Mucosa of descending colon (tissue), 3 donors: ENCODE measurements at regions not wholly inside any gene's neighbourhood (a gene's known extent, or its start where the extent isn't known, plus 50 kb on each side); places are given as distances from the start of the nearest gene placed in this dataset.

Experiments used
- ATAC-seq: fragments of 200-7000 bp; cut with Tn5 transposase; one replicate; pipeline ENCODE4 v1.9.1; 2020; ENCODE audit warnings: mild to moderate bottlenecking, moderate library complexity
- DNase-seq, 3 donors: peaks; one replicate each; pipeline ENCODE4 v3.0.0-alpha.2; 2020
- H3K36me3 ChIP-seq: fragments of 200-600 bp; one replicate; pipeline ENCODE4 v1.8.0; 2021; ENCODE audit warnings: low read depth, mild to moderate bottlenecking
- H3K4me1 ChIP-seq: fragments of 200-600 bp; one replicate; pipeline ENCODE4 v1.8.0; 2021; ENCODE audit warnings: low read depth, mild to moderate bottlenecking
- H3K4me3 ChIP-seq: fragments of 200-600 bp; one replicate; pipeline ENCODE4 v1.8.0; 2021; ENCODE audit warnings: mild to moderate bottlenecking
- H3K9me3 ChIP-seq: fragments of 200-600 bp; one replicate; pipeline ENCODE4 v1.8.0; 2021; ENCODE audit warnings: mild to moderate bottlenecking
- CTCF ChIP-seq: fragments of 200-600 bp; IDR thresholded peaks from one replicate; pipeline ENCODE4 v1.8.0; 2022; ENCODE audit warnings: antibody characterized with exemption, mild to moderate bottlenecking
- intact Hi-C, 2 donors: fragments of 100-400 bp; cut with DNase I in 1 of 2; cut with micrococcal nuclease in 1 of 2; formaldehyde crosslinking; loops; one replicate each; pipeline versions ENCODE4 v1.11.0 to v1.11.1; 2022; cut with DNase I, micrococcal nuclease
- donor health status: DM: no; HTN: no; CAD: no; lungs with moderate emphysema.
- donor health status: DM: no; HTN: no; CAD: no.
- donor health status: DM: no; HTN: yes; CAD: no.

GRCh38 chr5:114191441-114191840, 170.4 kb upstream of the KCNN2 start:
- H3K36me3 ChIP-seq: no peaks in the 10 kb centered on the region
- H3K9me3 ChIP-seq: peaks cover 4% of the 10 kb centered on the region
- H3K4me1 ChIP-seq: no peaks in the 10 kb centered on the region
- no peak for TF ChIP-seq CTCF
- no peak overlapping the region for H3K4me3 ChIP-seq
- ATAC-seq (no peak), DNase-seq (no peak)
- intact Hi-C loops: no loop called here

- H3K9me3 ChIP-seq: peaks cover 4% of the 10 kb centered on the region
- DNase-seq (no peak), ATAC-seq (no peak)
- no peaks in the 10 kb centered on the region for H3K36me3 ChIP-seq
- H3K4me3 ChIP-seq: no peak overlapping the region
- TF ChIP-seq CTCF: no peak
- H3K4me1 ChIP-seq: no peaks in the 10 kb centered on the region
- intact Hi-C loops: no loop called here
These were observed 169.8 kb upstream of the KCNN2 start for GRCh38 chr5:114192108-114192507.

GRCh38 chr5:114201332-114201731, 160.5 kb upstream of the KCNN2 start:
- ATAC-seq: no peak
- no peak for DNase-seq
- Histone ChIP-seq H3K4me3 (no peak overlapping the region), H3K9me3 (peaks cover 2% of the 10 kb centered on the region), H3K36me3 (no peaks in the 10 kb centered on the region), H3K4me1 (no peaks in the 10 kb centered on the region)
- intact Hi-C loops: no loop called here
- TF ChIP-seq CTCF: no peak

GRCh38 chr5:114204923-114205322, 156.9 kb upstream of the KCNN2 start:
- DNase-seq (no peak), ATAC-seq (no peak)
- Histone ChIP-seq H3K9me3 (peaks cover 2% of the 10 kb centered on the region), H3K4me3 (no peak overlapping the region), H3K4me1 (no peaks in the 10 kb centered on the region), H3K36me3 (no peaks in the 10 kb centered on the region)
- intact Hi-C loops: no loop called here
- no peak for TF ChIP-seq CTCF

GRCh38 chr5:114206640-114207039, 155.2 kb upstream of the KCNN2 start:
- ATAC-seq (no peak), DNase-seq (no peak)
- Histone ChIP-seq H3K4me1 (no peaks in the 10 kb centered on the region), H3K4me3 (no peak overlapping the region), H3K9me3 (no peaks in the 10 kb centered on the region), H3K36me3 (no peaks in the 10 kb centered on the region)
- intact Hi-C loops: no loop called here
- TF ChIP-seq CTCF: no peak

- Histone ChIP-seq H3K36me3 (no peaks in the 10 kb centered on the region), H3K9me3 (no peaks in the 10 kb centered on the region), H3K4me3 (no peak overlapping the region), H3K4me1 (no peaks in the 10 kb centered on the region)
- intact Hi-C loops: no loop called here
- DNase-seq (no peak), ATAC-seq (no peak)
- TF ChIP-seq CTCF: no peak
These were observed 154.3 kb upstream of the KCNN2 start for GRCh38 chr5:114207615-114208014.
